Esophagus squamous epithelium (tissue), 5 donors: ENCODE measurements at regions not wholly inside any gene's neighbourhood (a gene's known extent, or its start where the extent isn't known, plus 50 kb on each side); places are given as distances from the start of the nearest gene placed in this dataset.

Source experiments
- DNase-seq: peaks from one replicate; lab custom pipeline; 2025; lab: John Stamatoyannopoulos, UW
- H3K27ac ChIP-seq, 4 donors: fragments of 200-600 bp; sonication (generic); one replicate each; pipeline ENCODE4 v1.5.1; 2016 to 2019; ENCODE audit warnings: mild to moderate bottlenecking in 1 of 4
- H3K27me3 ChIP-seq, 4 donors: fragments of 200-600 bp; sonication (generic); 1 replicate in 3 of 4; 2 replicates in 1 of 4; pipeline versions ENCODE4 v1.5.1 to v1.6.0; 2017 to 2021; ENCODE audit warnings: antibody characterized with exemption in 1 of 4
- H3K36me3 ChIP-seq, 3 donors: fragments of 200-600 bp; sonication (generic); one replicate each; pipeline ENCODE4 v1.5.1; 2016 to 2019
- H3K4me1 ChIP-seq, 3 donors: fragments of 200-600 bp; sonication (generic); one replicate each; pipeline ENCODE4 v1.5.1; 2017 to 2019
- H3K4me3 ChIP-seq, 4 donors: fragments of 200-600 bp; sonication (generic); 1 replicate in 3 of 4; 2 replicates in 1 of 4; pipeline ENCODE4 v1.5.1; 2016 to 2019; ENCODE audit warnings: mild to moderate bottlenecking in 2 of 4, moderate library complexity in 1 of 4
- H3K9me3 ChIP-seq, 3 donors: fragments of 200-600 bp; sonication (generic); one replicate each; pipeline ENCODE4 v1.5.1; 2016 to 2019
- CTCF ChIP-seq, 6 experiments: fragments of 450-650 bp in 4 of 6; fragments of 200-600 bp in 2 of 6; sonication (generic) in 2 of 6; IDR thresholded peaks; one replicate each; pipeline ENCODE4 v1.5.1; 2016 to 2019; ENCODE audit warnings: antibody characterized with exemption in 6 of 6, mild to moderate bottlenecking in 4 of 6, moderate library complexity in 4 of 6
- POLR2A ChIP-seq, 4 donors: fragments of 450-650 bp; IDR thresholded peaks; one replicate each; pipeline ENCODE4 v1.6.1; 2017; ENCODE audit warnings: antibody characterized with exemption in 4 of 4, mild to moderate bottlenecking in 4 of 4, moderate library complexity in 3 of 4
- WGBS, 2 donors: methylation state at CpG; one replicate each; pipeline ENCODE4 v1.1.5; 2018; 5-methylcytosine and 5-hydroxymethylcytosine counted together
- intact Hi-C: fragments of 100-400 bp; cut with DNase I; formaldehyde crosslinking; loops from one replicate; pipeline ENCODE4 v1.15.0; 2022
- small RNA-seq, 4 donors: library from RNA; depleted of rRNA; stranded (forward); fragments of <200 nt; gene quantifications; one replicate each; pipeline ENCODE3, GENCODE V24; 2016
- donor health status: DM: yes; HTN: yes; CAD: no.

- intact Hi-C loops: no loop called here
- Histone ChIP-seq H3K27ac (no peak overlapping the region), H3K4me1 (no peaks in the 10 kb centered on the region), H3K9me3 (no peaks in the 10 kb centered on the region), H3K4me3 (no peak overlapping the region), H3K36me3 (no peaks in the 10 kb centered on the region), H3K27me3 (no peaks in the 10 kb centered on the region)
- DNase-seq: no peak
- no peak for TF ChIP-seq POLR2A (IDR thresholded peaks at IDR 0.05)
- no peak for TF ChIP-seq CTCF (IDR thresholded peaks at IDR 0.05)
- WGBS, 2 donors: 80 to 88% methylated on average over 4 of the region's 4 CpGs
These were observed 73.7 kb upstream of the EYS start for GRCh38 chr6:65780691-65781090.

GRCh38 chr6:65776332-65776731 lies 69.3 kb upstream of the EYS start:
- TF ChIP-seq POLR2A (IDR thresholded peaks at IDR 0.05) (no peak), CTCF (IDR thresholded peaks at IDR 0.05) (no peak)
- WGBS, 2 donors: 43 to 49% methylated on average over 4 of the region's 4 CpGs

GRCh38 chr6:65771946-65772345 lies 64.9 kb upstream of the EYS start:
- Histone ChIP-seq H3K36me3 (no peaks in the 10 kb centered on the region), H3K4me1 (no peaks in the 10 kb centered on the region), H3K27ac (no peak overlapping the region), H3K27me3 (no peaks in the 10 kb centered on the region), H3K4me3 (no peak overlapping the region), H3K9me3 (peaks cover 0 to 9% (median 0%) of the 10 kb centered on the region in 3 donors)
- TF ChIP-seq CTCF (IDR thresholded peaks at IDR 0.05) (no peak), POLR2A (IDR thresholded peaks at IDR 0.05) (no peak)
- 89% methylated on average over 3 of the region's 3 CpGs for WGBS, 2 donors
- DNase-seq: no peak
- intact Hi-C loops: no loop called here

More at GRCh38 chr6:65776332-65776731, 69.3 kb upstream of the EYS start:
- H3K9me3 ChIP-seq: peaks cover 0 to 7% (median 0%) of the 10 kb centered on the region in 3 donors
- H3K36me3 ChIP-seq: no peaks in the 10 kb centered on the region
- H3K4me1 ChIP-seq: no peaks in the 10 kb centered on the region
- intact Hi-C loops: no loop called here
- DNase-seq: no peak
- no peak overlapping the region for H3K4me3 ChIP-seq
- H3K27me3 ChIP-seq: no peaks in the 10 kb centered on the region
- no peak overlapping the region for H3K27ac ChIP-seq

- DNase-seq: no peak
- H3K4me3 ChIP-seq: no peak overlapping the region
- TF ChIP-seq CTCF (IDR thresholded peaks at IDR 0.05): no peak
- TF ChIP-seq POLR2A (IDR thresholded peaks at IDR 0.05): no peak
- WGBS, 2 donors: 44 to 51% methylated on average over 4 of the region's 4 CpGs
- no peaks in the 10 kb centered on the region for H3K36me3 ChIP-seq
- H3K9me3 ChIP-seq: peaks cover 0 to 5% (median 0%) of the 10 kb centered on the region in 3 donors
- no peak overlapping the region for H3K27ac ChIP-seq
- H3K27me3 ChIP-seq: no peaks in the 10 kb centered on the region
- H3K4me1 ChIP-seq: no peaks in the 10 kb centered on the region
- intact Hi-C loops: no loop called here
These were observed 54.9 kb upstream of the EYS start for GRCh38 chr6:65761890-65762289.

- no peaks in the 10 kb centered on the region for H3K36me3 ChIP-seq
- DNase-seq: no peak
- no peaks in the 10 kb centered on the region for H3K27me3 ChIP-seq
- no peaks in the 10 kb centered on the region for H3K4me1 ChIP-seq
- no peak overlapping the region for H3K27ac ChIP-seq
- peaks cover 0 to 5% (median 0%) of the 10 kb centered on the region in 3 donors for H3K9me3 ChIP-seq
- intact Hi-C loops: no loop called here
- H3K4me3 ChIP-seq: no peak overlapping the region
- 67 to 85% methylated on average over 1 of the region's 1 CpG for WGBS, 2 donors
- TF ChIP-seq CTCF (IDR thresholded peaks at IDR 0.05) (no peak), POLR2A (IDR thresholded peaks at IDR 0.05) (no peak)
These were observed 53.3 kb upstream of the EYS start for GRCh38 chr6:65760285-65760684.

Small RNA genes lying in the stretch of these regions (small RNA-seq; reads per million reads assigned to genes)
- gene RF00019: 0 reads per million in 4 donors
- gene RF00571: 0 reads per million in 4 donors
- 0 to 0.95 (median 0.45) reads per million in 4 donors for gene RNA5SP208
- 0 reads per million in 4 donors for gene RNU6-280P
- gene RNU7-66P: 0 reads per million in 4 donors
